GM12875 (cell line): ENCODE measurements at regions not wholly inside any gene's neighbourhood (a gene's known extent, or its start where the extent isn't known, plus 50 kb on each side); places are given as distances from the start of the nearest gene placed in this dataset.

Experiments used
- H3K4me3 ChIP-seq: one replicate; pipeline ENCODE4 v1.5.1; 2011; ENCODE audit warnings: low read depth, low read length, control low read depth
- CTCF ChIP-seq: IDR thresholded peaks from 2 replicates; pipeline ENCODE4 v1.5.1; 2011; ENCODE audit warnings: low read depth, mild to moderate bottlenecking, control low read depth, inconsistent platforms, low read length, moderate library complexity, borderline replicate concordance; ENCODE audit not compliant: insufficient read depth

- H3K4me3 ChIP-seq: no peak overlapping the region
- TF ChIP-seq CTCF: no peak
These were observed 151.3 kb upstream of the IRX3 start for GRCh38 chr16:54437921-54438320.

DNA sequence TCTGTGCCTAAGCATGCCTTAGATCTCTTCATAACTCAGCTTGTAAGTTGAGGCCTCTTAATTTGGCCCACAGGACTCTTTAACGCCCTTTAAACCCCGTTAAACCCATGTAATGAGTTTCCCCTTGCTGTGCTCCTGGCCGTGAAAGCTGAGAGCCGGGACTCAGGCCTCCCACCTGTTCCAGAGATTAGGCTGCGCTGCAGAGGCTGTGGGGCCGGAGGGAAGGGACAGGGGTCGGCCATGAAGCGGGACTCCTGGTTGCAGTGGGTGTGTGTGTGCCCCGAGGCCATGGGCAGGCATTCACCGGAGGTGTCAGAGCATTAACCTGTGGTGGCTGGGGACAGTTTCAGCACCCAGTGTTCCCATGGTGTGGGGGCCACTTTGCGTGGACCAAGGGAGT is 150.8 kb upstream of the IRX3 start:
- H3K4me3 ChIP-seq: no peak overlapping the region
- no peak for TF ChIP-seq CTCF

- no peak for TF ChIP-seq CTCF
- H3K4me3 ChIP-seq: no peak overlapping the region
These were observed 149.8 kb upstream of the IRX3 start for GRCh38 chr16:54436346-54436745.

DNA sequence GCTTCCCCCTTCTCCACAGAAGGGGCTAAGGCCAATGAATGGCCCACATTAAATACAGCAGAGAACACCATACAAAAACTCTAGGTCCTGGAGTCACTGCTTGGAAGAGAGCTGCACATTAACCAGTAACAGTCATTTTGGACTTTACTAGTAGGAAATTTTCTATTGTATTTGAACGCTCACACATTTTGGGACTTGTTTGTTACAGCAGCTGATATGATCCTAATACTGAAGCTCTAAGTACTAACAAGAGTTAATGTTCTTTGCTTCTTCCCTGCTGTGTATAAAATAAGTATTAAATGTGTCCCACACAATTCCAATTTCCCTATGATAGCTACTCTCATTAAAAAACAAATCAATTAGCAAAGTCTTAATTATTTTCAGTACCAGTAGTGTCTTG is 148.3 kb upstream of the IRX3 start:
- TF ChIP-seq CTCF: no peak
- no peak overlapping the region for H3K4me3 ChIP-seq

DNA sequence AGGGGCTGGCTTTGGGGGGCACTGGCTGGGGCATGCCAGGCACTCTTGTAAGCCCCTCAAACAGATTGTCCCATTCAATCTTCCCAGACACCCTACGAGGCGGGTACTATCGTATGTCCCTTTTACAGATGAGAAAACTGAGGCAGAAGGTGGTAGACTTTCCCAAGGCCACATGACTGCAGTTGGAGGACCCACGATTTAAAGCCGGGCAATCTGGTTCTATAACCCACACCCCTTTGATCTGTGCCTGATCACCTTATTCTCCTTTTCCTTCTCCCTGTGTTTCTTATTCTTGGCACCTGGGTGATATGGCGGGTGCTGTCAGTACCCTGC is 146.3 kb upstream of the IRX3 start:
- no peak overlapping the region for H3K4me3 ChIP-seq
- no peak for TF ChIP-seq CTCF

GRCh38 chr16:54431997-54432896 is 145.7 kb upstream of the IRX3 start:
- TF ChIP-seq CTCF: no peak
- H3K4me3 ChIP-seq: no peak overlapping the region
